NT2/D1 (cell line): ENCODE measurements at regions not wholly inside any gene's neighbourhood (a gene's known extent, or its start where the extent isn't known, plus 50 kb on each side); places are given as distances from the start of the nearest gene placed in this dataset.

Source experiments
- SUZ12 ChIP-seq: IDR thresholded peaks from 2 replicates; pipeline ENCODE4 v1.6.1; 2011; ENCODE audit not compliant: insufficient read length, insufficient read depth; ENCODE audit errors: extremely low read depth
- YY1 ChIP-seq: IDR thresholded peaks from 2 replicates; pipeline ENCODE4 v1.6.1; 2011; ENCODE audit not compliant: insufficient read length, insufficient read depth
- ZNF274 ChIP-seq: IDR thresholded peaks from 2 replicates; pipeline ENCODE4 v1.6.1; 2011; ENCODE audit warnings: mild to moderate bottlenecking, low read depth, low read length

GRCh38 chr5:124453221-124454051 lies 293.0 kb downstream of the ZNF608 start:
- no peak for TF ChIP-seq YY1
- no peak for TF ChIP-seq ZNF274
- TF ChIP-seq SUZ12: no peak
